ENCODE measurements at regions not wholly inside any gene's neighbourhood (a gene's known extent, or its start where the extent isn't known, plus 50 kb on each side); places are given as distances from the start of the nearest gene placed in this dataset.

DNA sequence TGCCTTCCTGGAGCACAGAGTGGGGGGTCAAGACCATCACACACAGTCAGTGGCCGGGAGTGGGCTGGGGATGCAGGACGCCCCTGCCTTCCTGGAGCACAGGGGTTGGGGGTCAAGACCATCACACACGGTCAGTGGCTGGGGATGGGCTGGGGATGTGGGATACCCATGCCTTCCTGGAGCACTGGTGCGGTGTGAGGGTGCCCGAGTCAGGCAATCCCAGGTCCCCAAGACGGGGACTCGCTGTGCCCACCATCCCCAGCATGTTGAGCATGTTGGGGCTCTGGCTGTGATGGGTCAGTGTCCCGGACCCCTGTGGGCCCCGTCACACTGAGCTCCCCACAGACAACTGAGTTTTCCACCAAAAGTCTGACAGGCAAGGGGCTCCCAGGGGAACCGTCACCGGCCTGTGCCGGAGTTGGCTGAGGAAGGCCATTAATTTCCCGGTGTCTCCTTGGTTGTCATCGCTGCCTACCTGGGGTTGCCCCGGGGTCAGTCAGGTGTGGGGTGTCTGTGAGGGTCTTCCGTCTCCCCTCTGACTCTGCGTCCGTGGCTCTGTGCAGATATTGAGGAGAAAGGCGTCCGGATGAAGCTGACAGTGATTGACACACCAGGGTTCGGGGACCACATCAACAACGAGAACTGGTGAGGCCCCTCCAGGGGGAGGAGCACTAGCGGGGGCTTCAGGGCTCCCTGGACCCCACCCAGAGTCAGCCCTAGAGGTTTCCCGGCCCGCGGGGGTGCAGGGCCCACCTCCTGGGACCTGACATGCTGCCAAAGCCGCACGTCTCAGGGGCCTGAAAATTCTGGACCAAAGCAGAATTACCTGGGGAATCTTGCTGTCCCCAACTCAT is 347.1 kb downstream of the SEC14L1 start:
- ChIA-PET CTCF (no interaction called here), POLR2A (no interaction called here)
- Histone ChIP-seq H3K36me3 (ENCODE audit: control insufficient read depth in 2 of 2, insufficient read depth in 1 of 2, low read length in 2 of 2) (peaks cover 0 to 82% of the 10 kb centered on the region in 2 experiments; a peak in 2 of 3 replicates), H3K9me3 (ENCODE audit: control insufficient read depth, insufficient read depth, low read depth, low read length) (no peaks in the 10 kb centered on the region), H3K4me3 (ENCODE audit: low read depth, low read length) (no peak overlapping the region), H3K4me1 (ENCODE audit: control insufficient read depth, insufficient read depth, low read length) (no peaks in the 10 kb centered on the region), H3K27ac (ENCODE audit: extremely low read depth, low read depth, low read length) (no peak overlapping the region)
- TF ChIP-seq ZNF202 (tag by site-specific recombination; IDR thresholded peaks at IDR 0.05; ENCODE audit: borderline replicate concordance) (no peak), ZNF175 (tag by site-specific recombination; IDR thresholded peaks at IDR 0.05) (no peak), MEIS1 (CRISPR knock-in tag; IDR thresholded peaks at IDR 0.05; ENCODE audit: borderline replicate concordance) (no peak), ZBTB21 (tag by site-specific recombination; IDR thresholded peaks at IDR 0.05) (no peak), TRIM28 (IDR thresholded peaks at IDR 0.05; ENCODE audit: borderline replicate concordance, low read length) (no peak), ZNF132 (tag by site-specific recombination; IDR thresholded peaks at IDR 0.05; ENCODE audit: borderline replicate concordance) (no peak), ZNF354C (tag by site-specific recombination; IDR thresholded peaks at IDR 0.05; ENCODE audit: borderline replicate concordance, low read depth) (no peak), KLF1 (tag by site-specific recombination; IDR thresholded peaks at IDR 0.05) (no peak), GLIS1 (tag by site-specific recombination; IDR thresholded peaks at IDR 0.05) (no peak)
- TF ChIP-seq, protein P1, sequence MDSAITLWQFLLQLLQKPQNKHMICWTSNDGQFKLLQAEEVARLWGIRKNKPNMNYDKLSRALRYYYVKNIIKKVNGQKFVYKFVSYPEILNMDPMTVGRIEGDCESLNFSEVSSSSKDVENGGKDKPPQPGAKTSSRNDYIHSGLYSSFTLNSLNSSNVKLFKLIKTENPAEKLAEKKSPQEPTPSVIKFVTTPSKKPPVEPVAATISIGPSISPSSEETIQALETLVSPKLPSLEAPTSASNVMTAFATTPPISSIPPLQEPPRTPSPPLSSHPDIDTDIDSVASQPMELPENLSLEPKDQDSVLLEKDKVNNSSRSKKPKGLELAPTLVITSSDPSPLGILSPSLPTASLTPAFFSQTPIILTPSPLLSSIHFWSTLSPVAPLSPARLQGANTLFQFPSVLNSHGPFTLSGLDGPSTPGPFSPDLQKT (IDR thresholded peaks at IDR 0.05; ENCODE audit: borderline replicate concordance, low read depth, low read length) = no peak
- TF ChIP-seq, protein P2, sequence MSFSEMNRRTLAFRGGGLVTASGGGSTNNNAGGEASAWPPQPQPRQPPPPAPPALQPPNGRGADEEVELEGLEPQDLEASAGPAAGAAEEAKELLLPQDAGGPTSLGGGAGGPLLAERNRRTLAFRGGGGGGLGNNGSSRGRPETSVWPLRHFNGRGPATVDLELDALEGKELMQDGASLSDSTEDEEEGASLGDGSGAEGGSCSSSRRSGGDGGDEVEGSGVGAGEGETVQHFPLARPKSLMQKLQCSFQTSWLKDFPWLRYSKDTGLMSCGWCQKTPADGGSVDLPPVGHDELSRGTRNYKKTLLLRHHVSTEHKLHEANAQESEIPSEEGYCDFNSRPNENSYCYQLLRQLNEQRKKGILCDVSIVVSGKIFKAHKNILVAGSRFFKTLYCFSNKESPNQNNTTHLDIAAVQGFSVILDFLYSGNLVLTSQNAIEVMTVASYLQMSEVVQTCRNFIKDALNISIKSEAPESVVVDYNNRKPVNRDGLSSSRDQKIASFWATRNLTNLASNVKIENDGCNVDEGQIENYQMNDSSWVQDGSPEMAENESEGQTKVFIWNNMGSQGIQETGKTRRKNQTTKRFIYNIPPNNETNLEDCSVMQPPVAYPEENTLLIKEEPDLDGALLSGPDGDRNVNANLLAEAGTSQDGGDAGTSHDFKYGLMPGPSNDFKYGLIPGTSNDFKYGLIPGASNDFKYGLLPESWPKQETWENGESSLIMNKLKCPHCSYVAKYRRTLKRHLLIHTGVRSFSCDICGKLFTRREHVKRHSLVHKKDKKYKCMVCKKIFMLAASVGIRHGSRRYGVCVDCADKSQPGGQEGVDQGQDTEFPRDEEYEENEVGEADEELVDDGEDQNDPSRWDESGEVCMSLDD (tag by site-specific recombination; IDR thresholded peaks at IDR 0.05) = no peak

DNA sequence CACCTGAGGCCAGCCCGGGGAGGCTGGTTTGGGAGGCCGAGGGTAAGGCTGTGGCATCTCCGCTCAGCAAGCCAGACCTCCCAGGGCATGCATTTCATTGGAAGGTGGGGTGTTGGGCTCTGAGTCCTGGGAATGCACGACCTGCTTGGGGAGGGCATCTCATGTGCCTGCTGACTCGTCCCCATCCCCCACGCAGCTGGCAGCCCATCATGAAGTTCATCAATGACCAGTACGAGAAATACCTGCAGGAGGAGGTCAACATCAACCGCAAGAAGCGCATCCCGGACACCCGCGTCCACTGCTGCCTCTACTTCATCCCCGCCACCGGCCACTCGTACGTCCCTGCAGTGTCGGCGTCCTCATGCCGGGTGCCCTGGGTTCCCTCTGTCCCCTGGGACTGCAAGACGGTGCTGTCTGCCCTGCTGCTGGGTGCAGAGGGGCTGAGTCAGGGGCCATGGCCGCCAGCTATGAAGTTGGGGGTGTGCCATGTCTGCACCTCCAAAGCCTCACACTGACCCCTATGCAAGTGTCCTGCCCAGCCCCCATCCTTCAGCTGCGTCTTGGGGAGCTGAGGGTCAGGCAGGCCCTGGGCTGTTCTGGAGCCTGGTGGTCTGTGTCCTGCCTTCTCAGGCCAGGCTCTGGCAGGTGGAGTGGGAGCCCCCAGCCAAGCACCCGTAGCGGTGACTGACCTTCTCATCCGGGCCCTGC is 347.9 kb downstream of the SEC14L1 start:
- no peak overlapping the region for H3K27ac ChIP-seq (ENCODE audit: extremely low read depth, low read depth, low read length)
- POLR2A ChIA-PET = no interaction called here
- CTCF ChIA-PET = no interaction called here
- no peaks in the 10 kb centered on the region for H3K9me3 ChIP-seq (ENCODE audit: control insufficient read depth, insufficient read depth, low read depth, low read length)
- no peaks in the 10 kb centered on the region for H3K4me1 ChIP-seq (ENCODE audit: control insufficient read depth, insufficient read depth, low read length)
- peaks cover 0 to 81% of the 10 kb centered on the region in 2 experiments; a peak in 2 of 3 replicates for H3K36me3 ChIP-seq (ENCODE audit: control insufficient read depth in 2 of 2, insufficient read depth in 1 of 2, low read length in 2 of 2)
- no peak overlapping the region for H3K4me3 ChIP-seq (ENCODE audit: low read depth, low read length)
- TF ChIP-seq ZNF133 (tag by site-specific recombination; IDR thresholded peaks at IDR 0.05) (no peak), PRDM10 (tag by site-specific recombination; IDR thresholded peaks at IDR 0.05) (no peak), ZNF660 (tag by site-specific recombination; IDR thresholded peaks at IDR 0.05) (no peak), PRDM6 (tag by site-specific recombination; IDR thresholded peaks at IDR 0.05) (no peak), ZNF416 (tag by site-specific recombination; IDR thresholded peaks at IDR 0.05) (no peak), ZNF530 (tag by site-specific recombination; IDR thresholded peaks at IDR 0.05; ENCODE audit: low read depth) (no peak), ZNF624 (tag by site-specific recombination; IDR thresholded peaks at IDR 0.05) (no peak), HOXD13 (CRISPR knock-in tag; IDR thresholded peaks at IDR 0.05; ENCODE audit: borderline replicate concordance) (no peak), ZNF202 (tag by site-specific recombination; IDR thresholded peaks at IDR 0.05; ENCODE audit: borderline replicate concordance) (no peak)
- TF ChIP-seq, protein P3, sequence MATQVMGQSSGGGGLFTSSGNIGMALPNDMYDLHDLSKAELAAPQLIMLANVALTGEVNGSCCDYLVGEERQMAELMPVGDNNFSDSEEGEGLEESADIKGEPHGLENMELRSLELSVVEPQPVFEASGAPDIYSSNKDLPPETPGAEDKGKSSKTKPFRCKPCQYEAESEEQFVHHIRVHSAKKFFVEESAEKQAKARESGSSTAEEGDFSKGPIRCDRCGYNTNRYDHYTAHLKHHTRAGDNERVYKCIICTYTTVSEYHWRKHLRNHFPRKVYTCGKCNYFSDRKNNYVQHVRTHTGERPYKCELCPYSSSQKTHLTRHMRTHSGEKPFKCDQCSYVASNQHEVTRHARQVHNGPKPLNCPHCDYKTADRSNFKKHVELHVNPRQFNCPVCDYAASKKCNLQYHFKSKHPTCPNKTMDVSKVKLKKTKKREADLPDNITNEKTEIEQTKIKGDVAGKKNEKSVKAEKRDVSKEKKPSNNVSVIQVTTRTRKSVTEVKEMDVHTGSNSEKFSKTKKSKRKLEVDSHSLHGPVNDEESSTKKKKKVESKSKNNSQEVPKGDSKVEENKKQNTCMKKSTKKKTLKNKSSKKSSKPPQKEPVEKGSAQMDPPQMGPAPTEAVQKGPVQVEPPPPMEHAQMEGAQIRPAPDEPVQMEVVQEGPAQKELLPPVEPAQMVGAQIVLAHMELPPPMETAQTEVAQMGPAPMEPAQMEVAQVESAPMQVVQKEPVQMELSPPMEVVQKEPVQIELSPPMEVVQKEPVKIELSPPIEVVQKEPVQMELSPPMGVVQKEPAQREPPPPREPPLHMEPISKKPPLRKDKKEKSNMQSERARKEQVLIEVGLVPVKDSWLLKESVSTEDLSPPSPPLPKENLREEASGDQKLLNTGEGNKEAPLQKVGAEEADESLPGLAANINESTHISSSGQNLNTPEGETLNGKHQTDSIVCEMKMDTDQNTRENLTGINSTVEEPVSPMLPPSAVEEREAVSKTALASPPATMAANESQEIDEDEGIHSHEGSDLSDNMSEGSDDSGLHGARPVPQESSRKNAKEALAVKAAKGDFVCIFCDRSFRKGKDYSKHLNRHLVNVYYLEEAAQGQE (tag by site-specific recombination; IDR thresholded peaks at IDR 0.05) = no peak
